ENCODE measurements at regions not wholly inside any gene's neighbourhood (a gene's known extent, or its start where the extent isn't known, plus 50 kb on each side); places are given as distances from the start of the nearest gene placed in this dataset.

- no peak overlapping the region for H3K4me3 ChIP-seq
- no peaks in the 10 kb centered on the region for H3K4me1 ChIP-seq
- no peak overlapping the region for H3K27ac ChIP-seq
- no peak for DNase-seq
- no peaks in the 10 kb centered on the region for H3K27me3 ChIP-seq
- no peak for TF ChIP-seq CTCF (IDR thresholded peaks at IDR 0.05)
- H3K36me3 ChIP-seq: no peaks in the 10 kb centered on the region
- intact Hi-C loops (cut with DNase I; ENCODE audit: low total_unique reads): loop anchor here (5.0 kb wide), 1 partner anchor 1837 kb away; no protein-coding TSS in a partner anchor
- no peaks in the 10 kb centered on the region for H3K9me3 ChIP-seq
Observed at GRCh38 chr9:23598994-23599393, 227.0 kb downstream of the ELAVL2 start.

GRCh38 chr9:23603311-23603710 lies 222.7 kb downstream of the ELAVL2 start:
- intact Hi-C loops (cut with DNase I; ENCODE audit: low total_unique reads): no loop called here
- Histone ChIP-seq H3K27ac (no peak overlapping the region), H3K27me3 (no peaks in the 10 kb centered on the region), H3K4me3 (no peak overlapping the region), H3K9me3 (no peaks in the 10 kb centered on the region), H3K36me3 (no peaks in the 10 kb centered on the region), H3K4me1 (no peaks in the 10 kb centered on the region)
- no peak for TF ChIP-seq CTCF (IDR thresholded peaks at IDR 0.05)
- DNase-seq: no peak

GRCh38 chr9:23606107-23606506 lies 219.9 kb downstream of the ELAVL2 start:
- Histone ChIP-seq H3K36me3 (no peaks in the 10 kb centered on the region), H3K9me3 (no peaks in the 10 kb centered on the region), H3K27me3 (no peaks in the 10 kb centered on the region), H3K4me3 (no peak overlapping the region), H3K4me1 (no peaks in the 10 kb centered on the region), H3K27ac (no peak overlapping the region)
- DNase-seq: no peak
- intact Hi-C loops (cut with DNase I; ENCODE audit: low total_unique reads): no loop called here
- no peak for TF ChIP-seq CTCF (IDR thresholded peaks at IDR 0.05)

GRCh38 chr9:23608456-23608855 lies 217.6 kb downstream of the ELAVL2 start:
- intact Hi-C loops (cut with DNase I; ENCODE audit: low total_unique reads): no loop called here
- no peak for TF ChIP-seq CTCF (IDR thresholded peaks at IDR 0.05)
- no peaks in the 10 kb centered on the region for H3K9me3 ChIP-seq
- no peak for DNase-seq
- no peak overlapping the region for H3K27ac ChIP-seq
- H3K36me3 ChIP-seq: no peaks in the 10 kb centered on the region
- no peaks in the 10 kb centered on the region for H3K27me3 ChIP-seq
- no peaks in the 10 kb centered on the region for H3K4me1 ChIP-seq
- no peak overlapping the region for H3K4me3 ChIP-seq

GRCh38 chr9:23611869-23612268 lies 214.2 kb downstream of the ELAVL2 start:
- no peak for TF ChIP-seq CTCF (IDR thresholded peaks at IDR 0.05)
- no peak overlapping the region for H3K27ac ChIP-seq
- intact Hi-C loops (cut with DNase I; ENCODE audit: low total_unique reads): no loop called here
- no peaks in the 10 kb centered on the region for H3K4me1 ChIP-seq
- no peaks in the 10 kb centered on the region for H3K36me3 ChIP-seq
- no peak overlapping the region for H3K4me3 ChIP-seq
- no peaks in the 10 kb centered on the region for H3K27me3 ChIP-seq
- no peaks in the 10 kb centered on the region for H3K9me3 ChIP-seq
- DNase-seq: no peak

GRCh38 chr9:23615569-23615968 lies 210.5 kb downstream of the ELAVL2 start:
- no peak for DNase-seq
- no peak overlapping the region for H3K27ac ChIP-seq
- H3K36me3 ChIP-seq: no peaks in the 10 kb centered on the region
- intact Hi-C loops (cut with DNase I; ENCODE audit: low total_unique reads): no loop called here
- no peaks in the 10 kb centered on the region for H3K27me3 ChIP-seq
- TF ChIP-seq CTCF (IDR thresholded peaks at IDR 0.05): no peak
- H3K4me3 ChIP-seq: no peak overlapping the region
- no peaks in the 10 kb centered on the region for H3K9me3 ChIP-seq
- no peaks in the 10 kb centered on the region for H3K4me1 ChIP-seq
